H9 (cell line): ENCODE measurements at regions not wholly inside any gene's neighbourhood (a gene's known extent, or its start where the extent isn't known, plus 50 kb on each side); places are given as distances from the start of the nearest gene placed in this dataset.

Experiments used
- DNase-seq: peaks from one replicate; pipeline ENCODE4 v3.0.0-alpha.2; 2017
- H2AFZ ChIP-seq: one replicate; pipeline ENCODE4 v1.6.1; 2013; ENCODE audit warnings: mild to moderate bottlenecking, low read length, control low read depth, moderate library complexity
- H2AK5ac ChIP-seq: 2 replicates; pipeline ENCODE4 v1.6.1; 2013; ENCODE audit warnings: low read length, control low read depth, mixed read lengths; ENCODE audit not compliant: insufficient read length
- H2BK120ac ChIP-seq: one replicate; pipeline ENCODE4 v1.6.1; 2013; ENCODE audit warnings: low read depth, mild to moderate bottlenecking, low read length, control low read depth, inconsistent platforms; ENCODE audit not compliant: poor library complexity, severe bottlenecking
- H2BK12ac ChIP-seq: 2 replicates; pipeline ENCODE4 v1.6.1; 2013; ENCODE audit warnings: low read length, control low read depth, mixed read lengths, low read depth; ENCODE audit not compliant: insufficient read length
- H2BK15ac ChIP-seq: 2 replicates; pipeline ENCODE4 v1.6.1; 2013; ENCODE audit warnings: low read depth, low read length, control low read depth
- H2BK20ac ChIP-seq: one replicate; pipeline ENCODE4 v1.6.1; 2013; ENCODE audit warnings: low read depth, mild to moderate bottlenecking, low read length, control low read depth, inconsistent platforms; ENCODE audit not compliant: poor library complexity, severe bottlenecking
- H2BK5ac ChIP-seq: 2 replicates; pipeline ENCODE4 v1.6.1; 2013; ENCODE audit warnings: low read length, control low read depth, mixed read lengths; ENCODE audit not compliant: insufficient read length
- H3K14ac ChIP-seq: 2 replicates; pipeline ENCODE4 v1.6.1; 2013; ENCODE audit warnings: low read length, control low read depth; ENCODE audit not compliant: insufficient read depth
- H3K18ac ChIP-seq: 2 replicates; pipeline ENCODE4 v1.6.1; 2013; ENCODE audit warnings: low read depth, mild to moderate bottlenecking, mixed read lengths, low read length, control low read depth; ENCODE audit not compliant: insufficient read length
- H3K23ac ChIP-seq: 2 replicates; pipeline ENCODE4 v1.6.1; 2013; ENCODE audit warnings: low read length, control low read depth, mixed read lengths, low read depth; ENCODE audit not compliant: insufficient read length
- H3K23me2 ChIP-seq: 2 replicates; pipeline ENCODE4 v1.6.1; 2013; ENCODE audit warnings: low read depth, mild to moderate bottlenecking, mixed read lengths, low read length, control low read depth; ENCODE audit not compliant: insufficient read length, poor library complexity, severe bottlenecking
- H3K27ac ChIP-seq: 2 replicates; pipeline ENCODE4 v1.5.1; 2013; ENCODE audit warnings: low read length, control low read depth, mixed read lengths, low read depth; ENCODE audit not compliant: insufficient read length
- H3K27me3 ChIP-seq: 2 replicates; pipeline ENCODE4 v1.6.1; 2013; ENCODE audit warnings: low read length, control low read depth, inconsistent platforms; ENCODE audit not compliant: insufficient read depth
- H3K4ac ChIP-seq: 2 replicates; pipeline ENCODE4 v1.6.1; 2013; ENCODE audit warnings: low read depth, mild to moderate bottlenecking, control low read depth, inconsistent platforms, low read length, moderate library complexity
- H3K4me1 ChIP-seq: 2 replicates; pipeline ENCODE4 v1.6.1; 2013; ENCODE audit warnings: low read length, control low read depth, inconsistent platforms; ENCODE audit not compliant: insufficient read depth
- H3K4me2 ChIP-seq: 2 replicates; pipeline ENCODE4 v1.6.1; 2013; ENCODE audit warnings: low read length, control low read depth, mixed read lengths; ENCODE audit not compliant: insufficient read length, insufficient read depth
- H3K56ac ChIP-seq: 2 replicates; pipeline ENCODE4 v1.6.1; 2013; ENCODE audit warnings: low read depth, mild to moderate bottlenecking, mixed read lengths, low read length, control low read depth; ENCODE audit not compliant: insufficient read length
- H3K79me1 ChIP-seq: 2 replicates; pipeline ENCODE4 v1.6.1; 2013; ENCODE audit warnings: low read depth, mild to moderate bottlenecking, moderate library complexity, low read length, control low read depth, inconsistent platforms; ENCODE audit not compliant: insufficient read depth, poor library complexity, severe bottlenecking
- H3K79me2 ChIP-seq: 2 replicates; pipeline ENCODE4 v1.6.1; 2013; ENCODE audit warnings: low read length, control low read depth, inconsistent platforms; ENCODE audit not compliant: insufficient read depth
- H3K9ac ChIP-seq: 2 replicates; pipeline ENCODE4 v1.6.1; 2013; ENCODE audit warnings: low read length, control low read depth, mixed read lengths; ENCODE audit not compliant: insufficient read length; ENCODE audit errors: extremely low read depth
- H3K9me3 ChIP-seq: one replicate; pipeline ENCODE4 v1.6.1; 2013; ENCODE audit warnings: low read depth, low read length, inconsistent platforms; ENCODE audit not compliant: control insufficient read depth
- H3T11ph ChIP-seq: one replicate; pipeline ENCODE4 v1.6.1; 2013; ENCODE audit warnings: mild to moderate bottlenecking, low read length, control low read depth, inconsistent platforms
- H4K20me1 ChIP-seq: one replicate; pipeline ENCODE4 v1.6.1; 2013; ENCODE audit not compliant: control insufficient read depth, insufficient read length, insufficient read depth
- H4K5ac ChIP-seq: 2 replicates; pipeline ENCODE4 v1.6.1; 2013; ENCODE audit warnings: low read depth, mild to moderate bottlenecking, mixed read lengths, low read length, control low read depth; ENCODE audit not compliant: insufficient read length
- H4K8ac ChIP-seq: replicated peaks from 2 replicates; pipeline ENCODE4 v1.6.1; 2013; ENCODE audit warnings: low read length, control low read depth, mixed read lengths, low read depth; ENCODE audit not compliant: insufficient read length
- H4K91ac ChIP-seq: 2 replicates; pipeline ENCODE4 v1.6.1; 2013; ENCODE audit warnings: low read depth, mild to moderate bottlenecking, moderate library complexity, mixed read lengths, low read length, control low read depth; ENCODE audit not compliant: insufficient read length
- H3K27ac Mint-ChIP-seq, 3 experiments: 2 replicates in 2 of 3; 3 replicates in 1 of 3; pipeline ENCODE4 v1.8.0; 2020 to 2021; ENCODE audit warnings: mixed read lengths in 3 of 3, mild to moderate bottlenecking in 1 of 3, moderate library complexity in 1 of 3
- H3K27me3 Mint-ChIP-seq: 2 replicates; pipeline ENCODE4 v1.8.0; 2021; ENCODE audit warnings: low read depth, mild to moderate bottlenecking, moderate library complexity, mixed read lengths
- H3K36me3 Mint-ChIP-seq, 3 experiments: 2 replicates in 2 of 3; 3 replicates in 1 of 3; pipeline ENCODE4 v1.8.0; 2020 to 2021; ENCODE audit warnings: low read depth in 3 of 3, mixed read lengths in 3 of 3; ENCODE audit not compliant: insufficient read depth in 1 of 3
- H3K4me1 Mint-ChIP-seq, 2 experiments: 2 replicates each; pipeline ENCODE4 v1.8.0; 2020; ENCODE audit warnings: mixed read lengths in 2 of 2
- H3K4me3 Mint-ChIP-seq, 2 experiments: 2 replicates in 1 of 2; 3 replicates in 1 of 2; pipeline ENCODE4 v1.8.0; 2020 to 2021; ENCODE audit warnings: mild to moderate bottlenecking in 2 of 2, mixed read lengths in 2 of 2, moderate library complexity in 1 of 2
- H3K9me3 Mint-ChIP-seq, 2 experiments: 2 replicates in 1 of 2; 3 replicates in 1 of 2; pipeline ENCODE4 v1.8.0; 2020; ENCODE audit warnings: mild to moderate bottlenecking in 2 of 2, mixed read lengths in 2 of 2, moderate library complexity in 1 of 2
- WGBS: extraction: QIAGEN DNeasy Blood & Tissue Kit; methylation state at CpG from one replicate; pipeline ENCODE4 v1.1.7; 2013; ENCODE audit warnings: missing lambda C conversion rate, low lambda C conversion rate, mixed read lengths; ENCODE audit not compliant: insufficient read length; ENCODE audit errors: extremely low coverage; 5-methylcytosine and 5-hydroxymethylcytosine counted together
- TF ChIP-seq, protein P1 (sequence below): fragments of 200-600 bp; sonication (generic); conservative IDR thresholded peaks from 3 replicates; pipeline ENCODE4 v1.8.0; 2021; ENCODE audit warnings: antibody characterized with exemption, mild to moderate bottlenecking

DNA sequence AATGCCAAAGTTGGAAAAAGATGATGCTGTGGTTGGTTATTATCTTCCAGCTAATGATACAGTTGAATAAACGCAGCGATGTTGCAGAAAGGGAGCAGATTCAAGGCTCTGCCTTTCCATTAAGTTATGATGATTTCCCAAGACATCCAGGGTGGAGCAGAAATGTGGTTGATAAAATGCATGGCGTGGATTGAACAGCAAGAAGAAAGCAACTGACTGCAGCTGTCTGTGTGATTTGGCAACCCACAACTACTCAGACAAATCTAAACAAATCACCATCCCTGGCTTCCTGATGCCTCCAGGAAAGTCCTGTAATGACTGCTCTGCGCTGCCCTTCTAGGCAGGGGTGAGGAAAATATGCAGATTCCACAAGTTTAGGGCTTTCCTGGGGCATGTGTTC lies 166.3 kb downstream of the NRP2 start:
- no peak overlapping the region for H3K56ac ChIP-seq
- H2BK12ac ChIP-seq, result no peak overlapping the region
- DNase-seq, result no peak
- H3K4me1 ChIP-seq, result no peaks in the 10 kb centered on the region
- no peak overlapping the region for H3K14ac ChIP-seq
- H3T11ph ChIP-seq, result no peak overlapping the region
- H3K23me2 ChIP-seq, result no peaks in the 10 kb centered on the region
- H2BK15ac ChIP-seq, result no peak overlapping the region
- H2AFZ ChIP-seq, result no peak overlapping the region
- TF ChIP-seq, protein P1, sequence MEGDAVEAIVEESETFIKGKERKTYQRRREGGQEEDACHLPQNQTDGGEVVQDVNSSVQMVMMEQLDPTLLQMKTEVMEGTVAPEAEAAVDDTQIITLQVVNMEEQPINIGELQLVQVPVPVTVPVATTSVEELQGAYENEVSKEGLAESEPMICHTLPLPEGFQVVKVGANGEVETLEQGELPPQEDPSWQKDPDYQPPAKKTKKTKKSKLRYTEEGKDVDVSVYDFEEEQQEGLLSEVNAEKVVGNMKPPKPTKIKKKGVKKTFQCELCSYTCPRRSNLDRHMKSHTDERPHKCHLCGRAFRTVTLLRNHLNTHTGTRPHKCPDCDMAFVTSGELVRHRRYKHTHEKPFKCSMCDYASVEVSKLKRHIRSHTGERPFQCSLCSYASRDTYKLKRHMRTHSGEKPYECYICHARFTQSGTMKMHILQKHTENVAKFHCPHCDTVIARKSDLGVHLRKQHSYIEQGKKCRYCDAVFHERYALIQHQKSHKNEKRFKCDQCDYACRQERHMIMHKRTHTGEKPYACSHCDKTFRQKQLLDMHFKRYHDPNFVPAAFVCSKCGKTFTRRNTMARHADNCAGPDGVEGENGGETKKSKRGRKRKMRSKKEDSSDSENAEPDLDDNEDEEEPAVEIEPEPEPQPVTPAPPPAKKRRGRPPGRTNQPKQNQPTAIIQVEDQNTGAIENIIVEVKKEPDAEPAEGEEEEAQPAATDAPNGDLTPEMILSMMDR, result no peak
- no peak overlapping the region for H4K5ac ChIP-seq
- no peak overlapping the region for H3K9ac ChIP-seq
- Mint-ChIP-seq H3K9me3 (no peaks in the 10 kb centered on the region), H3K36me3 (no peaks in the 10 kb centered on the region), H3K4me1 (peaks cover 15 to 20% of the 10 kb centered on the region in 2 experiments), H3K27me3 (peaks cover 3% of the 10 kb centered on the region), H3K27ac (no peak overlapping the region), H3K4me3 (no peak overlapping the region)
- H3K27me3 ChIP-seq, result no peaks in the 10 kb centered on the region
- no peak overlapping the region for H3K4me2 ChIP-seq
- H2BK5ac ChIP-seq, result no peak overlapping the region
- H3K27ac ChIP-seq, result no peak overlapping the region
- H3K18ac ChIP-seq, result no peak overlapping the region
- no peak overlapping the region for H3K4ac ChIP-seq
- no peaks in the 10 kb centered on the region for H3K79me1 ChIP-seq
- H4K20me1 ChIP-seq, result no peaks in the 10 kb centered on the region
- no peak overlapping the region for H2AK5ac ChIP-seq
- WGBS, result no CpG with 5 or more reads among the region's 4 CpGs
- no peaks in the 10 kb centered on the region for H3K79me2 ChIP-seq
- no peaks in the 10 kb centered on the region for H3K9me3 ChIP-seq
- H4K8ac ChIP-seq, result no peak overlapping the region
- no peak overlapping the region for H2BK20ac ChIP-seq
- H2BK120ac ChIP-seq, result no peak overlapping the region
- no peak overlapping the region for H4K91ac ChIP-seq
- H3K23ac ChIP-seq, result no peak overlapping the region
